ENCODE measurements at regions not wholly inside any gene's neighbourhood (a gene's known extent, or its start where the extent isn't known, plus 50 kb on each side); places are given as distances from the start of the nearest gene placed in this dataset.

GRCh38 chr12:131603939-131604795, 106.7 kb upstream of the SFSWAP start:
- no peak for DNase-seq (ENCODE audit: extremely low read depth, low read depth)
- H3K4me3 ChIP-seq (replicated peaks; ENCODE audit: low read depth, low read length) = no peak overlapping the region
- no peak for TF ChIP-seq CTCF (IDR thresholded peaks at IDR 0.05; ENCODE audit: low read depth, low read length, missing control alignments)

GRCh38 chr12:131604859-131605258, 106.0 kb upstream of the SFSWAP start:
- DNase-seq (ENCODE audit: extremely low read depth, low read depth) = no peak
- TF ChIP-seq CTCF (IDR thresholded peaks at IDR 0.05; ENCODE audit: low read depth, low read length, missing control alignments) = no peak
- no peak overlapping the region for H3K4me3 ChIP-seq (replicated peaks; ENCODE audit: low read depth, low read length)

GRCh38 chr12:131605304-131605829, 105.5 kb upstream of the SFSWAP start:
- no peak for DNase-seq (ENCODE audit: extremely low read depth, low read depth)
- no peak for TF ChIP-seq CTCF (IDR thresholded peaks at IDR 0.05; ENCODE audit: low read depth, low read length, missing control alignments)
- no peak overlapping the region for H3K4me3 ChIP-seq (replicated peaks; ENCODE audit: low read depth, low read length)

- no peak for TF ChIP-seq CTCF (IDR thresholded peaks at IDR 0.05; ENCODE audit: low read depth, low read length, missing control alignments)
- no peak for DNase-seq (ENCODE audit: extremely low read depth, low read depth)
- H3K4me3 ChIP-seq (replicated peaks; ENCODE audit: low read depth, low read length) = no peak overlapping the region
Measured at GRCh38 chr12:131606218-131606901, 104.5 kb upstream of the SFSWAP start.

- TF ChIP-seq CTCF (IDR thresholded peaks at IDR 0.05; ENCODE audit: low read depth, low read length, missing control alignments) = no peak
- H3K4me3 ChIP-seq (replicated peaks; ENCODE audit: low read depth, low read length) = no peak overlapping the region
- no peak for DNase-seq (ENCODE audit: extremely low read depth, low read depth)
Measured at GRCh38 chr12:131607658-131608447, 103.0 kb upstream of the SFSWAP start.

Data from HFF-Myc (cell line).